GM21786 (cell line): ENCODE measurements at regions not wholly inside any gene's neighbourhood (a gene's known extent, or its start where the extent isn't known, plus 50 kb on each side); places are given as distances from the start of the nearest gene placed in this dataset.
"Not testable (repeated sequence)": the region's sequence is repeated elsewhere in the genome, so short reads cannot be mapped to it uniquely, and the experiment has no call there.

Source experiments
- ATAC-seq: cut with Tn5 transposase; IDR thresholded peaks from one replicate; pipeline ENCODE4 v1.9.1; 2021; ENCODE audit not compliant: unreplicated experiment

- ATAC-seq = no peak
Observed at GRCh38 chrX:96181605-96182004, 503.0 kb upstream of the DIAPH2 start.

- peak; percentile 68 for ATAC-seq
Observed at GRCh38 chrX:96182366-96182765, 502.3 kb upstream of the DIAPH2 start.

GRCh38 chrX:96183391-96183790 is 501.3 kb upstream of the DIAPH2 start:
- ATAC-seq = no peak

GRCh38 chrX:96183843-96184242 is 500.8 kb upstream of the DIAPH2 start:
- ATAC-seq = no peak

DNA sequence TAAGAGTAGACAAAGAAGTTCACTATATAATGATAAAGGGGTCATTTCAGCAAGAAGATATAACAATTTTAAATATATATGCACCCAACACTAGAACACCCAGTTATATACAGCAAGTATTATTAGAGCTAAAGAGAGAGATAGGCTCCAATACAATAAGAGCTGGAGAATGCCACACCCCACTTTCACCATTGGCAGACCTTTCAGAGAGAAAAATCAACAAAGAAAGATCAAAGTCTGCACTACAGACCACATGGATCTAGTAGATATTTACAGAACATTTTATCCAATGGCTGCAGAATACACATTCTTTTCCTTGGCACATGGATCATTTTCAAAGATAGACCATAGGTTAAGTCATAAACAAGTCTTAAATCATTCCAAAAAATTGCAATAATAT is 479.7 kb upstream of the DIAPH2 start:
- ATAC-seq = no peak

GRCh38 chrX:96211953-96212352 is 472.7 kb upstream of the DIAPH2 start:
- no peak for ATAC-seq

DNA sequence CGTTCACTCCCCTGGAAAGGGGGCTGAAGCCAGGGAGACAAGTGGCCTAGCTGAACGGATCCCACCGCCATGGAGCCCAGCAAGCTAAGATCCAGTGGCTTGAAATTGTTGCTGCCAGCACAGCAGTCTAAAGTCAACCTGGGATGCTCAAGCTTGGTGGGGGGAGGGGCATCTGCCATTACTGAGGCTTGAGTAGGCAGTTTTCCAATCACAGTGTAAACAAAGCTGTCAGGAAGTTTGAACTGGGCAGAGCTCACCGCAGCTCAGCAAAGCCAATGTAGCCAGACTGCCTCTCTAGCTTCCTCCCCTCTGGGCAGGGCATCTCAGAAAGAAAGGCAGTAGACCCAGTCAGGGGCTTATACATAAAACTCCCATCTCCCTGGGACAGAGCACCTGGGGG is 470.0 kb upstream of the DIAPH2 start:
- not testable (repeated sequence) for ATAC-seq

DNA sequence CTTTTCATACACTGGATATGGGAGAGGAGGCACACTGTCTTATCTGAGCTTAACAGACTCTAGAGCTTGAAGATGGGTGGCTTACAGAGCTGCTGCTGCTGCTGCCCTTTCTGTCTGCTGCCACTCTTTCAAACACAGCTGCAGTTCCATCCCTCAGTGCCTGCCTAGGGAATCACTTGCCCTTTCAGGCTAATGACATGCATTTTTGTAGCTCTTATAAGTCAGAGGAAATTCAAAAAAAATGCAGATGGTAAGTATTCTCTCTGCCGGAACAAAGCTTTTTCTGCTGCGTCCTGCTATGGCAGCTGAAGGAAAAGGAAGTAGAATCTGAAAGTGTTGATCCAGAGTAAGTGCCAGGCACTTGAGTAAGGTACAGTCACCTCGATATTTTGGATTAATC is 460.4 kb upstream of the DIAPH2 start:
- no peak for ATAC-seq

DNA sequence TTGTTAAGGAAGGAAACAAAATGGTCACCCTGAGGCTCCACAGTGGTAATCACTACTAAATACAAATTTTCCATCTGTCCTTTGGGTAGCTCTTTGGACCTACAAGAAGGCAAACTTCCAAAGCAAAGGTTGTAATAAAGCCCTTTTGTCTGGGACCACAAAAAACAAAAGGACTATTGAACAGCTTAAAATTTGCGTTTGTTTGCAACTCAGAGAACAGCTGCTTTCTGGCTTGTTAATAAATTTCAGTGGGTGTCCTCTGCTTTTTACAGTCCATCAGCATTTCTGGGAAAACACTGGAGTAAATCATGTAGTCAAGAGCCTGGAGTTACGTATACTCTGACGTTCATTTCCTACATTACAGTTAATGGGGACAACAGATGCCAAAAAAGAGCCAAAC is 439.7 kb upstream of the DIAPH2 start:
- no peak for ATAC-seq

DNA sequence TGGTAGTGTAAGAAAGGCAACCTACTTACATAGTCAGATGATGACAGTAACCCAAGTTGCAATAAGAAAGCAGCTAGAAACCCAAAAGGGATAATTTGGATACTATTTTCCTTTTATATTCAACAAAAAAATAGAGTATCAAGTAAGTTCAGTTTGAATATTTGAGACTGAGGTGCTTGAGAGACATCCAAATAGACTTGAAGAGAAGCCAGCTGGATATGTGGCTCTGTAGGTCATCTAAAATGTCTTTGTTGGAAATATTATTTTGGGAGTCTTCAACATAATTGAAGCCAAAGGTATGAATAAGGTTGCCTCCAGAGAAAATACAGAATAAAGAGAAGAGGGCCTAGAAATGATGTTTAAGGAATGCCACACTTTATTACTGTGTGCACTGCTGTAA is 438.2 kb upstream of the DIAPH2 start:
- no peak for ATAC-seq
